ENCODE measurements at regions not wholly inside any gene's neighbourhood (a gene's known extent, or its start where the extent isn't known, plus 50 kb on each side); places are given as distances from the start of the nearest gene placed in this dataset.

DNA sequence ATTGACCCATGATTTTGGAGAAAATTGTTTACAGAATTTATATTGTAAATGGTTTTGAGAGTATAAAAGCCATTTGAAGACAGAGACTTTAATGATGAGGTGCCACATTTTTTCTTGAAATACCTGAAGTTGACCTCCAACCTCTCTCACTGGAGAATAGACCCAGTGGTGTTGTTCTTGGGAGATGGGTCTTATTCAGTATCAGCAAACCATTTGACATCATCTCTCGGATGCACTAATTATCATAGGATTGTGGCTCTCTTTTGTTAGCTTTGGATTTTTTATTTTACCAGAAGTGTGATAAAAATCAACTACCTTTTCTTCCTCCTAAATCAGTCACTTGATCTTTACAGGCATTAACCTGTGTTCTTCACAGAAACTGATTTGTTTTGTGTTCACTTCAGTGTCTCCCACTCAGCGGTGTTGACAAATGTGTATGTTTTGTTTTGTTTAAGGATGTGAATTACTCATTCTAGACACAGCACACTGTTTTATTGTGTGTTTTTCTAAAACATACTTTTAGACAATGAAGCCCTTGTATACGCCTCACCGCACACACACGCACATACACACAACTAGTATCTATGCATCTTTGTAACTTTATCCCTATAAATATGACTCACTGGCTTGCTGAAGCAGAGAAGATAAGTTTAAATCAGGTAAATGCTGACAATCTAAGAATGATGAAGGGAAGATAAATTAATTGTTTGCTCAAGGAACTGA lies 455.6 kb downstream of the INHBA start:
- peak; percentile 27 for DNase-seq (ENCODE audit: low read depth)

GRCh38 chr7:41245916-41246315 lies 457.0 kb downstream of the INHBA start:
- no peak for DNase-seq (ENCODE audit: low read depth)
- H3K4me3 ChIP-seq (ENCODE audit: low read depth, low read length) = no peak overlapping the region
- TF ChIP-seq, protein P1, sequence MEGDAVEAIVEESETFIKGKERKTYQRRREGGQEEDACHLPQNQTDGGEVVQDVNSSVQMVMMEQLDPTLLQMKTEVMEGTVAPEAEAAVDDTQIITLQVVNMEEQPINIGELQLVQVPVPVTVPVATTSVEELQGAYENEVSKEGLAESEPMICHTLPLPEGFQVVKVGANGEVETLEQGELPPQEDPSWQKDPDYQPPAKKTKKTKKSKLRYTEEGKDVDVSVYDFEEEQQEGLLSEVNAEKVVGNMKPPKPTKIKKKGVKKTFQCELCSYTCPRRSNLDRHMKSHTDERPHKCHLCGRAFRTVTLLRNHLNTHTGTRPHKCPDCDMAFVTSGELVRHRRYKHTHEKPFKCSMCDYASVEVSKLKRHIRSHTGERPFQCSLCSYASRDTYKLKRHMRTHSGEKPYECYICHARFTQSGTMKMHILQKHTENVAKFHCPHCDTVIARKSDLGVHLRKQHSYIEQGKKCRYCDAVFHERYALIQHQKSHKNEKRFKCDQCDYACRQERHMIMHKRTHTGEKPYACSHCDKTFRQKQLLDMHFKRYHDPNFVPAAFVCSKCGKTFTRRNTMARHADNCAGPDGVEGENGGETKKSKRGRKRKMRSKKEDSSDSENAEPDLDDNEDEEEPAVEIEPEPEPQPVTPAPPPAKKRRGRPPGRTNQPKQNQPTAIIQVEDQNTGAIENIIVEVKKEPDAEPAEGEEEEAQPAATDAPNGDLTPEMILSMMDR (IDR thresholded peaks at IDR 0.05; ENCODE audit: insufficient read depth, low read depth, low read length) = no peak

More for the DNA sequence above, 455.6 kb downstream of the INHBA start:
- TF ChIP-seq, protein P1 (IDR thresholded peaks at IDR 0.05; ENCODE audit: insufficient read depth, low read depth, low read length) = no peak
- H3K4me3 ChIP-seq (ENCODE audit: low read depth, low read length) = no peak overlapping the region

GRCh38 chr7:41244246-41244645 lies 458.6 kb downstream of the INHBA start:
- no peak overlapping the region for H3K4me3 ChIP-seq (ENCODE audit: low read depth, low read length)
- TF ChIP-seq, protein P1 (IDR thresholded peaks at IDR 0.05; ENCODE audit: insufficient read depth, low read depth, low read length) = no peak
- DNase-seq (ENCODE audit: low read depth) = no peak

DNA sequence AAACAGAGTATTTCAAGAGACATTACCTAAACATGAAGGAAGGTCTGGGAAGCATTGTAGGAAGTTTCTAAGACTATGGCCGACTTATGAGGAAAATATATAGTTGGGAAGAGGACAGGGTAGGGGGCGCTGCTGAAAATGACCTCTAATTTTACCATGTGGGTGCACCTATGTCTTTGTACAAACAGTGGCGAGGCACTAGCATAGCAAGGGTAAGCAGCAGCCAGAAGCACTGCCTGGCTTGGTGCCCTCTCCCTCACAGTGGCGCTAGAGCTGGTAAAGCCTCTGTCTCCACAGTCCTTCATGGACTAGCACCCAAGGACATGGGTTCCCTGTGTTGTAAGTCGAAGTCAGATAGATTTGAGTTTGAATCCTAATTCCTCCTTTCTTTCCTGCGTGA lies 461.2 kb downstream of the INHBA start:
- H3K4me3 ChIP-seq (ENCODE audit: low read depth, low read length) = no peak overlapping the region
- no peak for DNase-seq (ENCODE audit: low read depth)
- TF ChIP-seq, protein P1 (IDR thresholded peaks at IDR 0.05; ENCODE audit: insufficient read depth, low read depth, low read length) = no peak

- DNase-seq (ENCODE audit: low read depth) = no peak
- TF ChIP-seq, protein P1 (IDR thresholded peaks at IDR 0.05; ENCODE audit: insufficient read depth, low read depth, low read length) = no peak
- H3K4me3 ChIP-seq (ENCODE audit: low read depth, low read length) = no peak overlapping the region
Observed at GRCh38 chr7:41239596-41239995, 463.3 kb downstream of the INHBA start.

- H3K4me3 ChIP-seq (ENCODE audit: low read depth, low read length) = no peak overlapping the region
- peak; percentile 17 for DNase-seq (ENCODE audit: low read depth)
- TF ChIP-seq, protein P1 (IDR thresholded peaks at IDR 0.05; ENCODE audit: insufficient read depth, low read depth, low read length) = no peak
Observed at GRCh38 chr7:41238851-41239331, 464.0 kb downstream of the INHBA start.

GRCh38 chr7:41237956-41238355 lies 464.9 kb downstream of the INHBA start:
- TF ChIP-seq, protein P1 (IDR thresholded peaks at IDR 0.05; ENCODE audit: insufficient read depth, low read depth, low read length) = no peak
- DNase-seq (ENCODE audit: low read depth) = no peak
- H3K4me3 ChIP-seq (ENCODE audit: low read depth, low read length) = no peak overlapping the region
